Keratinocyte (primary cell): ENCODE measurements at regions not wholly inside any gene's neighbourhood (a gene's known extent, or its start where the extent isn't known, plus 50 kb on each side); places are given as distances from the start of the nearest gene placed in this dataset.

Experiments used
- CTCF ChIP-seq, 3 experiments: IDR thresholded peaks in 1 of 3; conservative IDR thresholded peaks in 1 of 3; optimal IDR thresholded peaks in 1 of 3; 2 replicates in 2 of 3; 3 replicates in 1 of 3; pipeline versions ENCODE3 to v1.5.1; 2011; ENCODE audit warnings: low read length in 3 of 3, mild to moderate bottlenecking in 3 of 3, moderate library complexity in 2 of 3, control low read depth in 1 of 3, inconsistent platforms in 1 of 3; ENCODE audit not compliant: insufficient read depth in 2 of 3; ENCODE audit errors: extremely low read depth in 1 of 3
- EZH2 ChIP-seq: IDR thresholded peaks from one replicate; pipeline ENCODE4 v1.6.1; 2012; ENCODE audit warnings: inconsistent platforms, mild to moderate bottlenecking, low read length, moderate library complexity

GRCh38 chr2:120571015-120571728 lies 164.5 kb upstream of the GLI2 start:
- TF ChIP-seq CTCF (optimal IDR thresholded peaks at IDR 0.05 in 1 of 3, IDR thresholded peaks at IDR 0.05 in 1 of 3, conservative IDR thresholded peaks at IDR 0.05 in 1 of 3; ENCODE audit: extremely low read depth in 1 of 3, insufficient read depth in 2 of 3, low read length in 3 of 3): no peak
- no peak for TF ChIP-seq EZH2
